GM21786 (cell line): ENCODE measurements at regions not wholly inside any gene's neighbourhood (a gene's known extent, or its start where the extent isn't known, plus 50 kb on each side); places are given as distances from the start of the nearest gene placed in this dataset.
"Not testable (repeated sequence)": the region's sequence is repeated elsewhere in the genome, so short reads cannot be mapped to it uniquely, and the experiment has no call there.

ENCODE experiments used
- ATAC-seq: cut with Tn5 transposase; IDR thresholded peaks from one replicate; pipeline ENCODE4 v1.9.1; 2021; ENCODE audit not compliant: unreplicated experiment

DNA sequence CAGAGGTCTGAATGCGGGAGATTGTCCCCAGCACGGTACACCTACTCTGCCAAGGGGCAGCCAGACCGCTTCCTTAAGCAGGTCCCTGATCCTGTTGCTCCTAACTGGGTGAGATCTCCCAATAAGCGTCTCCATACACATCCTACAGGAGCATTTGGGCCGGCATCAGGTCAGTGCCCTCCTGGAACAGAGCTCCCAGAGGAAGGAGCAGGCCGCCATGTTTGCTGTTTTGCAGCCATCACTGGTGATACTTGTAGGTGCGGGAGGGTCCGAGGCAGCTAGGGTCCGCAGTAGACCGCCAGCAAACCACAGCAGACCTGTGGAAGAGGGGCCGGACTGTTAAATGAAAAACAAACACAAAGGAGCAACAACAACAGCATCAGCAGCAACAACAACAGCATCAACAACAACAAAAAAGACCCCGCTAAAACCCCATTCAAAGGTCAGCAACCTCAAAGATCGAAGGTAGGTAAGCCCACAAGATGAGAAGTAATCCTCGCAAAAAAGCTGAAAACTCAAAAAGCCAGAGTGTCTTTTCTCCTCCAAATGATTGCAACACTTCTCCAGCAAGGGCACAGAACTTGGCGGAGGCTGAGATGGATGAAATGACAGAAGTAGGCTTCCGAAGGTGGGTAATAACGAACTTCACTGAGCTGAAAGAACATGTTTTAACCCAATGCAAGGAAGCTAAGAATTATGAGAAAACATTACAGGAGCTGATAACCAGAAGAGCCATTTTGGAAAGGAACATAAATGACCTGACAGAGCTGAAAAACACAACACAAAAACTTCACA, 79.0 kb upstream of the CDH7 start:
- ATAC-seq, result no peak

- not testable (repeated sequence) for ATAC-seq
Observed at GRCh38 chr18:65670145-65670544, 80.7 kb upstream of the CDH7 start.

- ATAC-seq, result no peak
Observed at GRCh38 chr18:65661391-65661790, 89.4 kb upstream of the CDH7 start.

DNA sequence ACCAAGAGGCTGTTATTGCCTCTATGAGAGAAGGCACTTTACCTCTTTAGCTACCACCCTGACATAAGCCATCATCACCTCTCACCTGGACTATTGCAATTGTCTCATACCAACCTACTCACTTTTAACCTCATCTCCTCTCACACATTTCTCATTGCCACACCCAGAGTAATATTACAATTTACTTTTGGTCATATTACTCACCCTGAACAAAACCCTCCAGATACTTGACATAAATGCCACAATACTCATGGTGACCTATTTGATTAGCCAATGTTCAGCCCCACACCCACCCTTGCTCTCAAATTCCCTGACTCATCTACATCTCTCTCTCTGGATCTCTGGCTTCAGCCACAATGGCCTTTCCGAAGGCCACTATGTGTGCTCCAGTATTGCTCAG, 90.9 kb upstream of the CDH7 start:
- ATAC-seq, result no peak

DNA sequence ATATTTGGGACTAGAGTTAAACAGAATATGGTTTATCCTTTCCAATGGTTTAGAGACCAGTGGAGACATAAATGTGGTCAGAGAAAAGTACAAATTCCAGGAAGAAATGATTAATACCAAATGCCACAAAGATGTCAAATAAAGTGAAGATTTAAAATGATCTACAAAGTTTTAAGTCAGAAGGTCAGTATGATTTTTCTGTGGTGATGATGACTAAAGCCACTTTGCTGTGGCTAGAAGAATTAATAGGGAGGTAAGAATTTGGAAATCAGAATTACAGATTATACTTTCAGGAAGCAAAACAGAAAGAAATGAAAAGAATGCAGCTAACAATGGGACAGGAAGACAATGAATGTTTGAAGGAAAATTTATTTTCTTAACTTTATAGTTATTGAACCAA, 91.5 kb upstream of the CDH7 start:
- ATAC-seq, result no peak

GRCh38 chr18:65651192-65651591, 99.6 kb upstream of the CDH7 start:
- ATAC-seq, result no peak

DNA sequence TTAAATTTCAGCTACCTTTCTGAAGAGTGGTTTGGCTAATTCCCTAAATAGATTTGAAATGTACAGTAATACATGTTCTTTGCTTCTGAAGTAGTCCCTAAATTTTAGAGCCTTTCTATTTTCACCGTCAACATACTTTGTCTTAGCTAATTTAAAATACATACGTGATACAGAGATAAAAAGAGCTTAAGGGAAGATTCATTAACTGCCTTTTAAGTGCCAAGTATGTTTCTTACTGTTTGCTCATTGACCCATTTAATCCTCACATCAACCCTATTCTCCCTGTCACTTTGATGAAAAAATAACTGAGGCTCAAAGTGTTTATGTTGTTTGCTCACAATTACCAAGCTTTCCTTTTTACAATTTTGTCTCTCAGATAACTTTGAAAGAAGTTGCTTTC, 118.6 kb upstream of the CDH7 start:
- ATAC-seq, result no peak

- no peak for ATAC-seq
Observed at GRCh38 chr18:65631766-65632165, 119.0 kb upstream of the CDH7 start.

- no peak for ATAC-seq
Observed at GRCh38 chr18:65628390-65628789, 122.4 kb upstream of the CDH7 start.

- no peak for ATAC-seq
Observed at GRCh38 chr18:65623676-65624075, 127.1 kb upstream of the CDH7 start.

- no peak for ATAC-seq
Observed at GRCh38 chr18:65622436-65622835, 128.4 kb upstream of the CDH7 start.

DNA sequence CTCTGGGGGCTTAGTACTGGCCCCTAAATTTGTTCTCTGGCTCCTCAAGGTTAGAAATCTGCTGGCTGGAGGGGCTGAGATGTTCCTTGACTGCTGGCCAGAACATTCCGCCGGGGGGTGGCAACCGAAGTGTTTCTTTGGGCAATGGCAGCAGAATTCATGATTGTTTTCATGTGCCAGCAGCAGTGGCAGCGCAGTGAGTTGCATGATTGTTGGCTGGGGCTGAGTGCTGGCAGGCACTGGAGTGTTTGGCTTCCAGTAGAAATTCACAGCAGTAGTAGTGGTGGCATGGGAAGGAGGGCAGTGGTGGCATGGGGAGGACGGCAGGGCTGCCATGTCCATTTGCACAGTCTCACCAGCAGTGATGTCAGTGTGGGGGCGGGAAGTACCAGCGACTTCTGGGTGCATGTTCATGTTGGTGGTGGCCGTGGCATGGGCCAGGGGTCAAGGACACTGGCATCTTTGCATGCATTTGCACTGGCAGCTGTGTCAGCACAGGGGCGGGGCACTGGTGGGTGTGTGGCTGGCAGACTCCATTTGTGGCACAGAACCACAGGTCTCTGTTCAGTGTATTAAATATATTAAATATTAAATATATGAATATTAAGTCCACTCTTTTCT, 130.6 kb upstream of the CDH7 start:
- ATAC-seq, result no peak

DNA sequence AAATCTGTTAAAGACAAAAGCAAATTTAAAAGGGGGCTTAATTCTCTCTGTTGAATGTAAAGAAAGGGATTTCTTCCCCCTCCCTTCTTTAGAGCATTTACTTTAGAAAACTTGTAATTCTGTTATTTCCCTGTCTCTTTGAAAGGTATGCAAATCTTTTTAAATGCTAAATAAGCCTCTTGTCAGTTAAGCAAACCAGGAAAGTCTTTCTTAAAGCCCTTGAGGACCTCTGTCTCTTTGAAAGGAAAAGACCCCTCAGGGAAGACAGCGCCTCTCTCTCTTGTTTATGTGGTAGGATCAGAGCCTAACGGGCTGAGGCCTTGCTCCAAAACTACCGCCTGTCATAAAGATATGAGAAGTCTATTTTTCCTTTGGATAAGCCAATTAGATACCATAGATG, 139.9 kb upstream of the CDH7 start:
- ATAC-seq, result no peak

DNA sequence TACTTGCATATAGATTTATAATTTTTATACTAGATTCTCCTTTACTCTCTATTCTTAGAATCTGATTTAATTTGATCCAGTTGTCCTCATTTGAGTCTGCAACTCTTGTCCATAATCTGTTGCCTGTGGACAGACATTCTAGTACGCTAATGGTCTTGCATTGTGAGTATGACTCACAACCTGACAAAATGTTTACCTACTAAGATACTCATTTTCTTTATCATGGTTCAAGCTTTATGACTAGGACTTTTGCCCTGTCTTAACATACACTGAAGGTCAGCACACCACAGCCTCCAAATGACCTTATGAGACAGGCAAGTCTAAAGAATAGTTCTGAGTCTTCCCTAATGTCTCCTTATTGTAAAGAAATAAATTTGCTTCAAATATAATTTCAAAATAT, 142.3 kb upstream of the CDH7 start:
- no peak for ATAC-seq

DNA sequence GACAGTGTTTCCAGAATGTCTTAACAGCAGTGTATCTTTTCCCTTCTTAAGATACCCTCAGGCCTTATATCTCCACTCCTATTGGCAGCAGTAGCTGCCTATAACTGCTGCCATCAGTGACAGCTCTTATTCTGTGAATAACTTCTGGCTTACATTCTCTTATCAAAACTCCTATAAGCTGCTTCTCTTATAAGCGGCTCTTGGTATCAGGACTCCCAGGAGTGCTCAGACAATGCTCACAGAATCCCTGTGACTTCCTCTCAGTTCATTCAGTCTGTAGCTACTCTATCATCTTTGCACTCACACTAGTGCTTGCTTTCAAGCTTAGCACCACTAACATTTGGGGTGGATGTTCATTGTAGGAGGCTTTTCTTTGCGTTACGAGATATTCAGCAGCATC, 143.7 kb upstream of the CDH7 start:
- ATAC-seq, result no peak

DNA sequence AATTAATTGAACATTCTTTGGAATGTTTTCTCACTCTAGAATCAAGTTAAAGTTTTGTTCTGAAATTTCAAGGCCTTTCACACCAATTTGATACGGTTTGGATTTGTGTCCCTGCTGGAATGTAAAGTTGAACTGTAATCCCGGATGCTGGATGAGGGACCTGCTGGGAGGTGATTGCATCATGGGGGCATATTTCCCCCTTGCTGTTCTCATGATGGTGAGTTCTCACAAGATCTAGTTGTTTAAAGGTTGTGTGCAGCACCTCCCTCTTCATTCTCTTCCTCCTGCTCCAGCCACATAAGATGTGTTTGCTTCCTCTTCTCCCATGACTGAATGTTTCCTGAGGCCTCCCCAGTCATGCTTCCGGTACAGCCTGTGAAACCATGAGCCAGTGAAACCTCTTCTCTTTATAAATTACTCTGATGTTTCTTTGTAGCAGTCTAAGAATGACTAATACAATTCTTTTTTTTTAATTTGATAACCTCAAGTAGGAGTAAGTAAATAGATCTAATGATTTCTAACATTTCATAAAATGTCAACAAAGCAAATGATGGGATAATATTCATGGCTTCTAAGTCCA, 144.2 kb upstream of the CDH7 start:
- no peak for ATAC-seq

DNA sequence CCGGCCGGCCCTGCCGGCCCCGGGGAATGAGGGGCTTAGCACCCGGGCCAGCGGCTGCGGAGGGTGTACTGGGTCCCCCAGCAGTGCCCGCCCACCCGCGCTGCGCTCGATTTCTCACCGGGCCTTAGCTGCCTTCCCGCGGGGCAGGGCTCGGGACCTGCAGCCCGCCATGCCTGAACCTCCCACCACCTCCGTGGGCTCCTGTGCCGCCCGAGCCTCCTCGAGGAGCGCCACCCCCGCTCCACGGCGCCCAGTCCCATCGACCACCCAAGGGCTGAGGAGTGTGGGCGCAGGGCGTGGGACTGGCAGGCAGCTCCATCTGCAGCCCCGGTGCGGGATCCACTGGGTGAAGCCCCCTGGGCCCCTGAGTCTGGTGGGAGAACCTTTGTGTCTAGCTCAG, 145.5 kb upstream of the CDH7 start:
- ATAC-seq, result not testable (repeated sequence)

- ATAC-seq, result no peak
Observed at GRCh38 chr18:65601775-65602174, 149.0 kb upstream of the CDH7 start.

DNA sequence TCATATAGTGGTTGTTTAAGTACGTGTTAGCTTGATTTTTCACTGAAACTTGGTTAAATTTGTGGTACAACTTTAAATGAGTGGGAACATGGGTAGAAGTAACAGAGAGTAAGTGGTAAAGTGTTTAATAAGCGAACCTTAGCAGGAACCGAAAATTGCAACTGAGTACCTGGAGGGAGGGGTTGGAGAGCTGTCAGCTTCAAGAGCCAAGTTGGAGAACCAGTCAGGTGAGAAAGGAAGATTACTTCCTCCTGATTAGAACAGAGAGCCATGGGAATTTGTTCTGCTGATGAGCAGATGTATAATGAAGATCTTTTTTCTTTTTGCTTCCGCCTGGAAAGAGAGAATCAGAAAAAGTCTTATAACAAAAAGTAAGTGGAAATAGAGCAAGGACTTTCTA, 158.4 kb upstream of the CDH7 start:
- no peak for ATAC-seq

DNA sequence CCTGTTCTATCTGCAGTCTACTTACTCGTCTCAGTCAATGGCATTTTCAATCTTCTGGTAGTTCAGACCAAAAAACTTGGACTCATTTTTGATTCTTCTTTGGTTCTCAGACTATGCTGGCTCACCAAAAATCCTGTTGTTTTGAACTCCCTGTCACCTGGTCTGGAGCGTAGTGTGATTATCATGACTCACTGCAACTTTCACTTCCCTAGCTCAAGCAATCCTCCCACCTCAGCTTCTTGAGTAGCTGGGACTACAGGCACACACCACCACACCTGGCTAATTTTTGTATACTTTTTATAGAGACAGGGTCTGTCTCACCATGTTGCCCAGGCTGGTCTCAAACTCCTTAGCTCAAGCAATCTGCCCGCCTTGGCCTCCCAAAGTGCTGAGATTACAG, 163.3 kb upstream of the CDH7 start:
- no peak for ATAC-seq

- not testable (repeated sequence) for ATAC-seq
Observed at GRCh38 chr18:65582094-65582493, 168.7 kb upstream of the CDH7 start.

GRCh38 chr18:65568866-65569265, 181.9 kb upstream of the CDH7 start:
- no peak for ATAC-seq
